Activated CD8-positive, alpha-beta memory T cell treated with anti-CD3 and anti-CD28 coated beads, Interleukin-2, amount 50 U/mL, for 48 hours (primary cell): ENCODE measurements at regions not wholly inside any gene's neighbourhood (a gene's known extent, or its start where the extent isn't known, plus 50 kb on each side); places are given as distances from the start of the nearest gene placed in this dataset.

ENCODE experiments used
- DNase-seq: peaks from one replicate; pipeline ENCODE4 v3.0.0-alpha.2; 2020

DNA sequence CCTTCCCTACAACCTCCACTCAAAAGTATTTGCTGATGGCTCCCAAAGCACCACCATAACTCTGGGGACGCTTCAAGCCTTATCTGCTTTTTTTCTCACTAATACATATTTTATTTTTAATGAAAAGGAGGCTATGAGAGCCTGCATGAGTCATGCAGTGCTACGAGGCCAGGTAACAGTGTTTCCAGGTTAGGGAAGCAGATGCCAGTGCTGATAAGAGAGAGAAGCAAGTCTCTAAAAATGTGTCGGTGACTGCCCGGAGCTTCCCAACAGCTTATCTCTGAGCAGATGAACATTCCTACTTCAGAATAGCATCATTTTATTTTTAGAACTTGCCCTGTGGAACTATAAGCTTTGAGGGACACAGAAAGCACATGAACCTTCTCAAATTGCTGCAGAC is 931.5 kb downstream of the CCSER2 start:
- no peak for DNase-seq

GRCh38 chr10:85262992-85263391 is 934.6 kb downstream of the CCSER2 start:
- DNase-seq, result no peak

DNA sequence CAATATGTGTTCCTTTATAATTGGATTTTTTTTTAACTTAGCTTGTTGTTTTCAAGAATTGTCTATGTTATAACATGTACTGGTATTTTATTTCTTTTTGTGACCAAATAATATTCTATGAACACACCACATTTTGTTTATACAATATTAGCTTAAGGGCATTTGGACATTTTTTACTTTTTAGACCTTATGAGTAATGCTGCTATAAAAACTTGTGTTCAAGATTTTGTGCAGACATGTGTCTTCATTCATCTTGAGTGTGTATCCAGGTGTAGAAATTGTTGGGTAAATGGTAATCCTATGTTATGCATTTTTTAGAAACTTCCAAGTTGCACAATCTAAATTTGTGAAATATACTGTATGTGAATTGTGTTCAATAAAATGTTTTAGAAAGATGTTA is 936.7 kb downstream of the CCSER2 start:
- DNase-seq, result no peak

GRCh38 chr10:85266808-85267207 is 938.4 kb downstream of the CCSER2 start:
- no peak for DNase-seq

DNA sequence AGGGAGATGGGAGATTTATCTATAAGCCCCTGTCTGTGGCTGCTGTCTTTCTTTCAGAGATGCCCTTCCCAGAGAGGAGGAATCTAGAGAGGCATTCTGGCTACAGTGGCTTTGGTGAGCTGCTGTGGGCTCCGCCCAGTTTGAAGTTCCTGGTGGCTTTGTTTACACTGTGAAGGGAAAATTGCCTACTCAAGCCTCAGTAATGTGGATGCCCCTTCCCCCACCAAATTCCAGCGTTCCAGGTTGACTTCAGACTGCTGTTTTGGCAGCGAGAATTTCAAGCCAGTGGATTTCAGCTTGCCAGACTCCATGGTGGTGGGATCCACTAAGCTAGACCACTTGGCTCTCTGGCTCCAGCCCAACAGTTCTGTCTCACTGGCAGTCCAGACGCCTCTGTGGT is 951.6 kb downstream of the CCSER2 start:
- no peak for DNase-seq

- DNase-seq, result no peak
These were observed 956.7 kb downstream of the CCSER2 start for GRCh38 chr10:85284778-85285770.

- no peak for DNase-seq
These were observed 965.1 kb downstream of the CCSER2 start for GRCh38 chr10:85293483-85293882.

- no peak for DNase-seq
These were observed 983.4 kb downstream of the CCSER2 start for GRCh38 chr10:85311613-85312337.

DNA sequence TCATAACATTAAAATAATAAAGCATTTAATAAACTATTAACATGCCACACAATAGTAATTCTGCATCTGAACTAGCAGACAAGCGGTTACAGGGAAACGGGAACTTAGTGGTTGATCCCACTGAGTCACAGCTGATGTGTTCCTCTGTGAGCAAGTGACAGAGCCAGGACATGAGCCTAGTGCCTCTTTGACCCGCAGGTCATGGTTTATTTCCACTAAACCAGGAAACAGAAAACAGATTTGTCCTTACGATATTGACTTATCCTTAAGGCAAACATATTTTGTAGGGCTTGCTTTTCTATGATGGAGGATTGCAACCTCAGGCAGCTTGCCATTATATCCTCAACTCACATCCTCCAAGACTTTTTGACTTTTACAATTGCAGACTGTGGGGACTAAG is 987.3 kb downstream of the CCSER2 start:
- DNase-seq, result no peak

DNA sequence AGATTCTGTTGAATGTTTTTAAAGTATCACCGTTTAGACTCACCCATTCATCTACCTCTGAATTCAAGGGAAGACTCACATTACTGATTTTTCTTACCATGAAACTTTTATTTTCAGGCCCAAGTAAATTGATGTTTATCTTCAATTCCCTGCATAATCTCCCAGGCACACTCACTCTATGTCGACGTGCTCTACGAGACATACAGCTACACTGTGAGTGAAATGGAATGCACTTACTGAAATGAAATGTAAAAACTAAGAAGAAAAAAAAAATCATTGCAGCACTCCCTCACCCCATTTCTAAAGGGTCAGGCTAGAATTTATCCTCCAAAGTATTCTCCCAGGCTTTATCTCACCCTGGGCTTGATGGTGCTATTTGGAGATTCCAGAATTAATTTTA is 987.9 kb downstream of the CCSER2 start:
- no peak for DNase-seq

GRCh38 chr10:85317827-85318226 is 989.4 kb downstream of the CCSER2 start:
- no peak for DNase-seq

GRCh38 chr10:85318809-85319807 is 990.7 kb downstream of the CCSER2 start:
- no peak for DNase-seq

- no peak for DNase-seq
These were observed 991.4 kb downstream of the CCSER2 start for GRCh38 chr10:85319826-85320225.

DNA sequence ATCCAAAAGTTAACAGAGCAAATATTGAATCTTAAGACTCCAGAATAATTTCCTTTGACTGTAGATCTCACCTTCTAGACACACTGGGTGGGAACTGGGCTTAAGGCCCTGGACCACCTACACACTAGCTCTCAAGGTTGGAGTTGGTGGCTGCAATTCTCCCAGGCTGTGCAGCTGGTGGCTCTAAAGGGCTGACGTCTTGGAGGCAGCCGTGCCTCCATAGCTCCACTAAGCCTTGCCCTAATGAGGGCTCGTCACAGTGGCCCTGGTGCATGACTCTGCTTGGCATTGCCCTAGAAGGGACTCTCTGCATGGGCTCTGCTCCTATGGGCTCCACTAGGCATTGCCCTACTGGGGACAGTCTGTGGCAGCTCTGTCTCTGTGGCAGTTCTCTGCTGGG is 1005.2 kb downstream of the CCSER2 start:
- DNase-seq, result no peak

- DNase-seq, result no peak
These were observed 1004.2 kb downstream of the GRID1 start for GRCh38 chr10:85362401-85362800.

DNA sequence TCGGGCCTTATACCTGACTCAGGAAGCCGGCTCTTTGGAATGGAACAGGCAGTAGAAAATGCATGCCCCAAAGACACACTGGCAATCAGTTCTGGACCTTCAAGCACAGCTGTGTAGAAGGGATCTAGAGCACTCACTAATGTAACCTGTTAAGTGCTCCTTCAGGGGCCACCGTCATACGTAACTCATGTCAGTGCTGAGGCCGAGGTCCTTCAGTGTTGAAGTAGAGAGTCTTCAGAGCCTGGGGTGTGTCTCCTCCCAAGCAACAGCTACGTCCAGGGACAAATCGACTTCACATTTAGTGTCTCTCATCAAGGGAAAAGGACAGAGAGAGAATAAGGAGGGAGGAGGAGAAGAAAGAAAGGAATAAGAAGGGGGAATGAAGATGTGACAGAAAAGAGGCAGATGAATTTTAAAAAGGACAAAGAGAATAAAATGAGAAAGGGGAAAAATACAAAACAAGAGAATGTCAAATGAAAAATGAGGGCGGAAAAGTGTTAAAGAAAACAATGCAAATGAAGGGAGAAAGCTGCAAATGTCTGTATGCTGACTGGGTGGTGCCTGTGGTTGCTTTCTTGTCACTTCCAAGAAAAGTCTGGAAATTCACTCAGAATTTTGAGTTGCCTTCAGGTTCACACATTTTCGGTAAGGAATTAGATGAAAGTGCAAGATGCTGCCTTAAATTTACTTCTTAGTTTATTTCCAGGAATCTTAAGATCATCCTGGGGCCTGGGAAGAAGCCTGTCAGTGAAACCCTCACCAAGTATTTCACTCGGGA is 989.4 kb downstream of the GRID1 start:
- no peak for DNase-seq

GRCh38 chr10:85379338-85379737 is 987.3 kb downstream of the GRID1 start:
- no peak for DNase-seq

DNA sequence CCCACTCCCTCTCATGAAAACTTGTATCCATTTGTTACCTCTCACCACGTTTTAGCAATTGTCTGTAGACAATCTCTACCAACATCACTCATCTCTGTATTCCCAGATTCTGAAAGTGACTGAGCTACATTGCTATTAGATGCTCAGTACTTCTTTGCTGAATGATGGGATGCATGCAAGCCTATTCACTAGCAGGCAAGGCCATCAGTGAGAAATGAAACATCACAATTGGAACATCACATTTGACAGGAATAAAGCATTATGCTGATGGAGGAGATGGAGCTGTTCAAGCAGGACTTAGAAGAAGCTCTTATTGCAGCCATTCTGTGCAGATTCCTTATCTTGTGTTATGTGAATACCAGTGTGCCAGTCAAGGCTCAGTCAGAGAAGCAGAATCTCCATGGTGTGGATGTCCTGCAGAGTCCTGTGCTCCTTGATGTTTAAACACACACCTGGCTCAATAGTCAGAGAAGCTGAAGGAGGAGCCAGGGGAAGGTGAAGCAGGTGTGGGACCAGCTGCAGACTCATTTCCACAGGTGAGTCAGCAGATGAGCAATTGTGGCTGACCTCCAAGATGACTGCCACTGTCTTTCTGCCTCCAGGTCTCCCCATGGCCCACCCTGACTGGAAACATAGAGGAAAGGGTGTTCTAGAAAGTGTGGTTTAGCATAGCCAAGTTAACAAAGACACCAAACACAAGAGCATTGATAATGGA is 965.5 kb downstream of the GRID1 start:
- DNase-seq, result no peak

GRCh38 chr10:85402541-85402940 is 964.1 kb downstream of the GRID1 start:
- DNase-seq, result no peak

GRCh38 chr10:85407088-85407487 is 959.5 kb downstream of the GRID1 start:
- no peak for DNase-seq

GRCh38 chr10:85408388-85408787 is 958.2 kb downstream of the GRID1 start:
- DNase-seq, result no peak
